ENCODE measurements at regions not wholly inside any gene's neighbourhood (a gene's known extent, or its start where the extent isn't known, plus 50 kb on each side); places are given as distances from the start of the nearest gene placed in this dataset.

DNA sequence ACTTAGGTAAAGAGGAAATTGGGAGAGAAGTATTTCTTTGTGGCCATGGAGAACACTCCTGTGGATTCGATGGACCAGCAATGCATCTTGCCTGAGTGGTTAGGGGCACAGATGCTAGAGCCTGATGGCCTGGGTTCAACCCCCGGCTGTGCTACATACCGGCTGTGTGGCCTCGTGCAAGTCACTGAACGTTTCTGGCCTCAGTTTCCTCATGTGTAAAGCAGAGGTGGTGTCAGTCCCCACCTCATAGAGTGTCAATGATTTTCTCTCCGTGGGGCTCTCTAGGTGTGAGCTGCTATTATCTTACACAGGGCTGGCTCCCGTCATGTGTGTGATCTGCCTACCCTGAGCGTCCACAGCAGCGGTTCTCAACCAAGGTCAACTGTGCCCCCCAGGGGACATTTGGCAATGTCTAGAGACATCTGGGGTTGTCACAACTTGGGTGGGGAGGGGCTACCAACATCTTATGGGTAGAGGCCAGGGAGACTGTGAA, 50.0 kb upstream of the PTPN1 start:
- TF ChIP-seq, protein P1, sequence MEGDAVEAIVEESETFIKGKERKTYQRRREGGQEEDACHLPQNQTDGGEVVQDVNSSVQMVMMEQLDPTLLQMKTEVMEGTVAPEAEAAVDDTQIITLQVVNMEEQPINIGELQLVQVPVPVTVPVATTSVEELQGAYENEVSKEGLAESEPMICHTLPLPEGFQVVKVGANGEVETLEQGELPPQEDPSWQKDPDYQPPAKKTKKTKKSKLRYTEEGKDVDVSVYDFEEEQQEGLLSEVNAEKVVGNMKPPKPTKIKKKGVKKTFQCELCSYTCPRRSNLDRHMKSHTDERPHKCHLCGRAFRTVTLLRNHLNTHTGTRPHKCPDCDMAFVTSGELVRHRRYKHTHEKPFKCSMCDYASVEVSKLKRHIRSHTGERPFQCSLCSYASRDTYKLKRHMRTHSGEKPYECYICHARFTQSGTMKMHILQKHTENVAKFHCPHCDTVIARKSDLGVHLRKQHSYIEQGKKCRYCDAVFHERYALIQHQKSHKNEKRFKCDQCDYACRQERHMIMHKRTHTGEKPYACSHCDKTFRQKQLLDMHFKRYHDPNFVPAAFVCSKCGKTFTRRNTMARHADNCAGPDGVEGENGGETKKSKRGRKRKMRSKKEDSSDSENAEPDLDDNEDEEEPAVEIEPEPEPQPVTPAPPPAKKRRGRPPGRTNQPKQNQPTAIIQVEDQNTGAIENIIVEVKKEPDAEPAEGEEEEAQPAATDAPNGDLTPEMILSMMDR (IDR thresholded peaks at IDR 0.05; ENCODE audit: low read depth, low read length), result no peak
- H3K4me3 ChIP-seq (ENCODE audit: low read depth, low read length), result no peak overlapping the region

Measured in WI38 (cell line).